HEK293T (cell line): ENCODE measurements at regions not wholly inside any gene's neighbourhood (a gene's known extent, or its start where the extent isn't known, plus 50 kb on each side); places are given as distances from the start of the nearest gene placed in this dataset.

Experiments used
- CTCF ChIA-PET: fragments of 350-600 bp; formaldehyde crosslinking; extraction: SDS; loops from one replicate; lab custom pipeline; 2021; ENCODE audit warnings: antibody characterized with exemption, inconsistent platforms; lab: Yijun Ruan, JAX
- POLR2A ChIA-PET: fragments of 350-600 bp; formaldehyde crosslinking; extraction: SDS; loops from one replicate; lab custom pipeline; 2020; ENCODE audit warnings: antibody characterized with exemption, inconsistent platforms; lab: Yijun Ruan, JAX
- DNase-seq: peaks from one replicate; pipeline ENCODE4 v3.0.0; 2012; ENCODE audit warnings: mixed read lengths; ENCODE audit errors: extremely low spot score
- ARNT ChIP-seq: fragments of 450-650 bp; IDR thresholded peaks from 2 replicates; pipeline ENCODE4 v1.6.1; 2017; ENCODE audit warnings: mild to moderate bottlenecking
- BHLHE40 ChIP-seq: fragments of 450-650 bp; IDR thresholded peaks from 2 replicates; pipeline ENCODE4 v1.6.1; 2016; ENCODE audit warnings: mild to moderate bottlenecking, moderate library complexity, borderline replicate concordance
- CTBP1 ChIP-seq: fragments of 450-650 bp; IDR thresholded peaks from 2 replicates; pipeline ENCODE4 v1.6.1; 2016; ENCODE audit warnings: borderline replicate concordance
- ELF4 ChIP-seq: fragments of 450-650 bp; IDR thresholded peaks from 2 replicates; pipeline ENCODE4 v1.6.1; 2017; ENCODE audit warnings: antibody characterized with exemption
- FOXA1 ChIP-seq: fragments of 450-650 bp; IDR thresholded peaks from 2 replicates; pipeline ENCODE4 v1.6.1; 2016; ENCODE audit warnings: mild to moderate bottlenecking
- FOXK2 ChIP-seq: fragments of 450-650 bp; IDR thresholded peaks from 2 replicates; pipeline ENCODE4 v1.6.1; 2016; ENCODE audit warnings: mild to moderate bottlenecking
- FOXM1 ChIP-seq: fragments of 450-650 bp; IDR thresholded peaks from 2 replicates; pipeline ENCODE4 v1.6.1; 2017; ENCODE audit warnings: mild to moderate bottlenecking, borderline replicate concordance
- HDGF ChIP-seq: fragments of 450-650 bp; IDR thresholded peaks from 2 replicates; pipeline ENCODE4 v1.6.1; 2017; ENCODE audit warnings: antibody characterized with exemption, borderline replicate concordance
- L3MBTL2 ChIP-seq: fragments of 450-650 bp; conservative IDR thresholded peaks from 2 replicates; pipeline ENCODE4 v1.6.1; 2016; ENCODE audit warnings: mild to moderate bottlenecking
- LEF1 ChIP-seq: fragments of 450-650 bp; IDR thresholded peaks from 2 replicates; pipeline ENCODE4 v1.6.1; 2017; ENCODE audit warnings: mild to moderate bottlenecking, borderline replicate concordance
- NFRKB ChIP-seq: fragments of 450-650 bp; IDR thresholded peaks from 2 replicates; pipeline ENCODE4 v1.6.1; 2016; ENCODE audit warnings: mild to moderate bottlenecking, moderate library complexity
- SP1 ChIP-seq: fragments of 450-650 bp; IDR thresholded peaks from 2 replicates; pipeline ENCODE4 v1.6.1; 2017
- SUZ12 ChIP-seq: fragments of 450-650 bp; IDR thresholded peaks from 2 replicates; pipeline ENCODE4 v1.6.1; 2016; ENCODE audit warnings: mild to moderate bottlenecking
- TARDBP ChIP-seq: fragments of 450-650 bp; IDR thresholded peaks from 2 replicates; pipeline ENCODE4 v1.6.1; 2016
- ZNF384 ChIP-seq: fragments of 450-650 bp; IDR thresholded peaks from 2 replicates; pipeline ENCODE4 v1.6.1; 2016
- TF ChIP-seq, protein P1 (sequence below): fragments of 450-650 bp; IDR thresholded peaks from 2 replicates; pipeline ENCODE4 v1.6.1; 2016

- CTCF ChIA-PET, result no interaction called here
- no peak for TF ChIP-seq SUZ12
- DNase-seq, result no peak
- POLR2A ChIA-PET, result no interaction called here
Measured at GRCh38 chr2:83042053-83042452, 1417.0 kb downstream of the SUCLG1 start.

DNA sequence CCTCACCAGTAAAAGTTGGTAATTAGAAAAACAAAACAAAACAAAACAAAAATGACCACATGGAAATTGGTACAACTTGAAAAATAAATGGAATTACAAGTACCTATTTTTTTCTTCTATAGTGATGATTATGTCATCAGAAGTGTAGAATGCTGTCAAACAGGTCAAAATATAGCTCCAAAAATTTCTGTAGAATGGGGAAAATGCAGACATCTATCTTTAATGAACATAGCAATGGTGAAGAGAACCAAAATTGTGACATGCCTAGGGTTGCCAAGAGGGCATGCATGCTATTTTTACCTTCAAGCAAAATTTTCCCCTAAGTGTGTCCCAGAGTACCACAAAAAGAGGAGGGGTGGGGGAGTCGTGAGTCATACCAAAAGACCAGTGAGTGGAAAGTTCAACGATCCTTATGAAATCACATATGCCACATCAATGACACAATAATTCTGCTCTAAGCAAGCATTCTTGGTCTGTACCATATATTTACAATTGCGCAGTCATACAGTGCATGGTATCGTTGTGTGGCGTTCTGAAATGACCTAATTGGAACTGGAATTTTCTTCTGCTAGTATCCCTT lies 1436.4 kb downstream of the SUCLG1 start:
- no peak for DNase-seq
- ChIA-PET POLR2A (no interaction called here), CTCF (no interaction called here)
- TF ChIP-seq TARDBP (no peak), ARNT (no peak), FOXM1 (no peak), LEF1 (no peak), L3MBTL2 (no peak)

DNA sequence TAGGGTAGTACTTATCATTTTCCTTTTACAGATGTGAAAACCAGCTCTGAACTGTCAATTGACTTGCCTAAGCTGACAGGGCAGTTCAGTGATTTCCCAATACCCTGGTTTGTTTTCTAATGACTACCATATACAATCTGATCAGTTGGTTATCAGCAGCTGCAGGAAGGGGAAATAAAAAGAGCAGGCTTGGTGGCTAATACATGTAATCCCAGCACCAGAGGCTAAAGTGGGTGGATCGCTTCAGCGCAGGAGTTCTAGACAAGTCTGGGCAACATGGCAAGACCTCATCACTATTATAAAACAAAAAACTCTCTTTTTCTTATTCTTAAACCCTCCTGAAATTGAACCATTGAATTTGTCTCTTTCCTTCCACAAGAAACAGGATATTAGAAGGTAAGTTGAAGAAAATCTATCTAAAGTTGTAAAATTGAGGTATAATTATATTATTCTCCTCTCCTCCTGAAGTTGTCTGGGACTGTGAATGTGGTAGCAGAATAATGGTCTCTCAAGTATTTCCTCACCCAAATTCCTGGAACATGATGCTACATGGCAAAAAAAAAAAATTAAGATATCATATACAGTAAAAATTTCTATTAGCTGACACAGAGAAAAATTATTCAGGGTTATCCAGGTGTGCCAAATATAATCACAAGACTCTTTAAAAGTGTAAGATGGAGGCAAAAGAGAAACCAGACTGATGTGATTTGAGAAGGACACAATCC lies 1441.6 kb downstream of the SUCLG1 start:
- TF ChIP-seq ELF4 (no peak), CTBP1 (no peak), NFRKB (no peak), HDGF (no peak), LEF1 (no peak), L3MBTL2 (no peak), SP1 (no peak), SUZ12 (no peak), FOXA1 (no peak), BHLHE40 (no peak), ARNT (no peak), FOXM1 (no peak), ZNF384 (no peak)
- TF ChIP-seq, protein P1, sequence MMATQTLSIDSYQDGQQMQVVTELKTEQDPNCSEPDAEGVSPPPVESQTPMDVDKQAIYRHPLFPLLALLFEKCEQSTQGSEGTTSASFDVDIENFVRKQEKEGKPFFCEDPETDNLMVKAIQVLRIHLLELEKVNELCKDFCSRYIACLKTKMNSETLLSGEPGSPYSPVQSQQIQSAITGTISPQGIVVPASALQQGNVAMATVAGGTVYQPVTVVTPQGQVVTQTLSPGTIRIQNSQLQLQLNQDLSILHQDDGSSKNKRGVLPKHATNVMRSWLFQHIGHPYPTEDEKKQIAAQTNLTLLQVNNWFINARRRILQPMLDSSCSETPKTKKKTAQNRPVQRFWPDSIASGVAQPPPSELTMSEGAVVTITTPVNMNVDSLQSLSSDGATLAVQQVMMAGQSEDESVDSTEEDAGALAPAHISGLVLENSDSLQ, result no peak
- ChIA-PET CTCF (no interaction called here), POLR2A (no interaction called here)
- DNase-seq, result no peak

GRCh38 chr2:83016343-83017110 lies 1442.6 kb downstream of the SUCLG1 start:
- POLR2A ChIA-PET, result no interaction called here
- TF ChIP-seq FOXA1 (no peak), TARDBP (no peak), ZNF384 (no peak), CTBP1 (no peak), HDGF (no peak), BHLHE40 (no peak), NFRKB (no peak), FOXK2 (no peak), L3MBTL2 (no peak), SP1 (no peak)
- TF ChIP-seq, protein P1, result no peak
- CTCF ChIA-PET, result no interaction called here
- DNase-seq, result no peak

DNA sequence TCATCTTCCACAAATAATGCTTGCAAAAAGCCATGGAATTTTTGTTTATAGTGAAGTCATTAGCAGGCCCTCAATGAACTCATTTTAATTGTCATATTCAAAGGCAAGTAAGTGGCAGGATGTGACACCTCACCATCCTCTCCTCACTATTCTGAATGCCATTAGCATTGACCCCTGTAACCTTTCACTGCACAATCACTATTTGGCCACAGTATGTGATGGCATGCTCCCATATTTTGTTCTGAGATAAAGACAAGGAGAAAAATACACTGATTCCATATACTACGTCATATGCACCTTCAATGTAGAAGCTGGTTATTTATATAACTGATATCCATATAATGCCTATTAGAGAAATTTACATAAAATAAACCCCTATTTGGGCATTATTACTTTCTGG lies 1443.2 kb downstream of the SUCLG1 start:
- no peak for DNase-seq
- TF ChIP-seq ARNT, result no peak
- no peak for TF ChIP-seq ZNF384
- no peak for TF ChIP-seq SUZ12
- TF ChIP-seq, protein P1, result no peak
- TF ChIP-seq TARDBP, result no peak
- no peak for TF ChIP-seq L3MBTL2
- no peak for TF ChIP-seq LEF1
- no peak for TF ChIP-seq NFRKB
- no peak for TF ChIP-seq CTBP1
- TF ChIP-seq FOXK2, result no peak
- POLR2A ChIA-PET, result no interaction called here
- CTCF ChIA-PET, result no interaction called here

DNA sequence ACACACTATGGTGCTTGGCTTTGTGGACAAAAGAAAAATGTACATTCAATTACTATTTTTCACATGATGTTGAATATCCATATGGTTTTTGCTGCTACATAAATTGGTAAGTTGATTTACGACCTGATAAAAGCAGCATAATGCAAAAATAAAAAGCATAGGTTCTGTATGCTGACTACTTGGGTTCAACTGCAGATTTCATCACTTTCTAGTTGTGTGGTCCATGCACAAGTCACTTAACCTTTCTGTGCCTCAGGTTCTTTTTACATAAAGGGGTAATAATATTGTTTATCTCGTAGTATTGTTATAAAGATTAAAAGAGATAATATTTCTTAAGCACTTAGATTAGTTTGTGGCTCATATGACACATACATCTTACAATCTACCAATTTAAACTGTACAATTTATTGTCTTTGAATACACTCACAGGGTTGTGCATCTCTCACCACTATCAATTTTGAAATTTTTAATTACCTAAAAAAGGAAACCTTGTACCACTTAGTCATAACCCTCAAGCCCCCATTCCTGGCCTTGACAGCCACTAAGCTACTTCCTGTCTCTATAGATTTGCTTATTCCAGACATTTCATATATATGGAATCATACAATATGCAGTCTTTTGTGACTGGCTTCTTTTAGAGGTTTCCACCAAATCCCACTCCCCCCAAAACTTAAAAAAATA lies 1443.9 kb downstream of the SUCLG1 start:
- ChIA-PET POLR2A (no interaction called here), CTCF (no interaction called here)
- no peak for TF ChIP-seq SUZ12
- TF ChIP-seq ZNF384, result no peak
- no peak for TF ChIP-seq ARNT
- TF ChIP-seq FOXA1, result no peak
- TF ChIP-seq HDGF, result no peak
- no peak for TF ChIP-seq L3MBTL2
- TF ChIP-seq SP1, result no peak
- no peak for TF ChIP-seq LEF1
- TF ChIP-seq ELF4, result no peak
- TF ChIP-seq BHLHE40, result no peak
- no peak for TF ChIP-seq CTBP1
- TF ChIP-seq FOXM1, result no peak
- TF ChIP-seq TARDBP, result no peak
- TF ChIP-seq, protein P1, result no peak
- TF ChIP-seq NFRKB, result no peak
- no peak for TF ChIP-seq FOXK2
- DNase-seq, result no peak
